BLaER1 treated with 17β-estradiol and CSF1 and Interleukin-3, amounts not matched to agents 10 nM and 100 nM (cell line): ENCODE measurements at regions not wholly inside any gene's neighbourhood (a gene's known extent, or its start where the extent isn't known, plus 50 kb on each side); places are given as distances from the start of the nearest gene placed in this dataset.
A peak's percentile ranks its signal among the peaks of the same experiment; 100 is the strongest.

ENCODE experiments used
- H3K27ac ChIP-seq, 11 experiments: shearing (Covaris generic); formaldehyde crosslinking; 2 replicates each; pipeline ENCODE4 v1.8.1; 2022
- H3K27me3 ChIP-seq, 11 experiments: shearing (Covaris generic); formaldehyde crosslinking; 2 replicates each; pipeline ENCODE4 v1.8.1; 2022
- H3K36me3 ChIP-seq, 11 experiments: shearing (Covaris generic); formaldehyde crosslinking; 2 replicates each; pipeline ENCODE4 v1.8.1; 2022
- H3K4me1 ChIP-seq, 10 experiments: shearing (Covaris generic); formaldehyde crosslinking; 2 replicates each; pipeline ENCODE4 v1.8.1; 2022
- H3K4me2 ChIP-seq, 11 experiments: shearing (Covaris generic); formaldehyde crosslinking; 2 replicates each; pipeline ENCODE4 v1.8.1; 2022
- H3K4me3 ChIP-seq, 10 experiments: shearing (Covaris generic); formaldehyde crosslinking; 2 replicates each; pipeline ENCODE4 v1.8.1; 2022
- H3K9ac ChIP-seq, 11 experiments: shearing (Covaris generic); formaldehyde crosslinking; 2 replicates each; pipeline ENCODE4 v1.8.1; 2022
- H3K9me3 ChIP-seq, 11 experiments: shearing (Covaris generic); formaldehyde crosslinking; replicated peaks in 1 of 11; 2 replicates each; pipeline ENCODE4 v1.8.1; 2022
- H4K20me1 ChIP-seq, 11 experiments: shearing (Covaris generic); formaldehyde crosslinking; 2 replicates each; pipeline ENCODE4 v1.8.1; 2022
- Cebpa-rat ChIP-seq, 11 experiments: shearing (Covaris generic); IDR thresholded peaks; 2 replicates each; pipeline ENCODE4 v1.8.1; 2022

GRCh38 chr6:133814238-133814637, 74.7 kb upstream of the TCF21 start:
- Histone ChIP-seq H3K36me3 (no peaks in the 10 kb centered on the region), H3K27ac (peak overlapping the region in 3 of 11 experiments; percentile 14 to 32 (median 24); a peak in 3 of 22 replicates), H3K9me3 (peaks cover 0 to 51% (median 5%) of the 10 kb centered on the region in 11 experiments; a peak in 6 of 22 replicates), H4K20me1 (no peaks in the 10 kb centered on the region), H3K27me3 (no peaks in the 10 kb centered on the region; a peak in 2 of 22 replicates), H3K4me1 (peaks cover 0 to 15% (median 9%) of the 10 kb centered on the region in 10 experiments; a peak in 10 of 20 replicates), H3K4me2 (peak overlapping the region in 8 of 11 experiments; percentile 4 to 54 (median 30); a peak in 11 of 22 replicates), H3K4me3 (no peak overlapping the region), H3K9ac (no peak overlapping the region)
- TF ChIP-seq Cebpa-rat (IDR thresholded peaks at IDR 0.05): no peak

GRCh38 chr6:133814797-133815196, 74.1 kb upstream of the TCF21 start:
- Histone ChIP-seq H3K9ac (no peak overlapping the region), H3K9me3 (peaks cover 0 to 51% (median 5%) of the 10 kb centered on the region in 11 experiments; a peak in 6 of 22 replicates), H3K36me3 (no peaks in the 10 kb centered on the region), H3K27me3 (no peaks in the 10 kb centered on the region; a peak in 1 of 22 replicates), H4K20me1 (no peaks in the 10 kb centered on the region), H3K4me2 (peak overlapping the region in 8 of 11 experiments; percentile 4 to 54 (median 30); a peak in 12 of 22 replicates), H3K4me1 (peaks cover 0 to 15% (median 9%) of the 10 kb centered on the region in 10 experiments; a peak in 10 of 20 replicates), H3K4me3 (no peak overlapping the region), H3K27ac (peak overlapping the region in 6 of 11 experiments; percentile 4 to 46 (median 40); a peak in 6 of 22 replicates)
- peak in 2 of 11 experiments; percentile 43 to 45; a peak in 5 of 22 replicates for TF ChIP-seq Cebpa-rat (IDR thresholded peaks at IDR 0.05)

- Histone ChIP-seq H3K4me3 (no peak overlapping the region), H3K27ac (peak overlapping the region in 6 of 11 experiments; percentile 4 to 46 (median 40); a peak in 7 of 22 replicates), H3K36me3 (no peaks in the 10 kb centered on the region)
Measured at GRCh38 chr6:133815313-133815712, 73.6 kb upstream of the TCF21 start.

GRCh38 chr6:133816171-133816570, 72.7 kb upstream of the TCF21 start:
- Histone ChIP-seq H3K4me3 (no peak overlapping the region), H4K20me1 (no peaks in the 10 kb centered on the region), H3K9ac (no peak overlapping the region), H3K36me3 (no peaks in the 10 kb centered on the region), H3K4me2 (no peak overlapping the region), H3K27ac (no peak overlapping the region), H3K9me3 (peaks cover 0 to 45% (median 5%) of the 10 kb centered on the region in 11 experiments; a peak in 6 of 22 replicates), H3K27me3 (no peaks in the 10 kb centered on the region; a peak in 1 of 22 replicates), H3K4me1 (peaks cover 0 to 15% (median 9%) of the 10 kb centered on the region in 10 experiments; a peak in 10 of 20 replicates)
- TF ChIP-seq Cebpa-rat (IDR thresholded peaks at IDR 0.05): no peak

More at GRCh38 chr6:133815313-133815712, 73.6 kb upstream of the TCF21 start:
- peak overlapping the region in 6 of 11 experiments; percentile 4 to 54 (median 34); a peak in 10 of 22 replicates for H3K4me2 ChIP-seq
- H4K20me1 ChIP-seq: no peaks in the 10 kb centered on the region
- H3K9ac ChIP-seq: no peak overlapping the region
- no peaks in the 10 kb centered on the region; a peak in 1 of 22 replicates for H3K27me3 ChIP-seq
- no peak for TF ChIP-seq Cebpa-rat (IDR thresholded peaks at IDR 0.05)
- peaks cover 0 to 51% (median 5%) of the 10 kb centered on the region in 11 experiments; a peak in 6 of 22 replicates for H3K9me3 ChIP-seq
- H3K4me1 ChIP-seq: peaks cover 0 to 15% (median 9%) of the 10 kb centered on the region in 10 experiments; a peak in 10 of 20 replicates

- Histone ChIP-seq H3K4me2 (no peak overlapping the region), H3K4me1 (peaks cover 0 to 15% (median 9%) of the 10 kb centered on the region in 10 experiments; a peak in 10 of 20 replicates), H3K27me3 (no peaks in the 10 kb centered on the region; a peak in 1 of 22 replicates), H3K9me3 (peaks cover 0 to 35% (median 5%) of the 10 kb centered on the region in 11 experiments; a peak in 5 of 22 replicates), H3K9ac (no peak overlapping the region), H4K20me1 (no peaks in the 10 kb centered on the region), H3K4me3 (no peak overlapping the region), H3K27ac (no peak overlapping the region), H3K36me3 (no peaks in the 10 kb centered on the region)
- TF ChIP-seq Cebpa-rat (IDR thresholded peaks at IDR 0.05): no peak
Measured at GRCh38 chr6:133817460-133818047, 71.4 kb upstream of the TCF21 start.

- H4K20me1 ChIP-seq: no peaks in the 10 kb centered on the region
- no peaks in the 10 kb centered on the region; a peak in 1 of 22 replicates for H3K27me3 ChIP-seq
- no peaks in the 10 kb centered on the region for H3K36me3 ChIP-seq
- no peak overlapping the region for H3K9ac ChIP-seq
- H3K9me3 ChIP-seq: peaks cover 0 to 28% (median 5%) of the 10 kb centered on the region in 11 experiments; a peak in 4 of 22 replicates
- no peak overlapping the region for H3K4me3 ChIP-seq
- no peak overlapping the region for H3K4me2 ChIP-seq
- H3K27ac ChIP-seq: no peak overlapping the region
- TF ChIP-seq Cebpa-rat (IDR thresholded peaks at IDR 0.05): no peak
- peaks cover 0 to 15% (median 9%) of the 10 kb centered on the region in 10 experiments; a peak in 10 of 20 replicates for H3K4me1 ChIP-seq
Measured at GRCh38 chr6:133818320-133818719, 70.6 kb upstream of the TCF21 start.

- no peak overlapping the region for H3K27ac ChIP-seq
- peaks cover 0 to 13% (median 5%) of the 10 kb centered on the region in 11 experiments; a peak in 3 of 22 replicates for H3K9me3 ChIP-seq
- no peak overlapping the region for H3K4me2 ChIP-seq
- H3K36me3 ChIP-seq: no peaks in the 10 kb centered on the region
- no peaks in the 10 kb centered on the region for H3K27me3 ChIP-seq
- no peak for TF ChIP-seq Cebpa-rat (IDR thresholded peaks at IDR 0.05)
- peaks cover 0 to 4% (median 1%) of the 10 kb centered on the region in 10 experiments; a peak in 8 of 20 replicates for H3K4me1 ChIP-seq
- H3K4me3 ChIP-seq: no peak overlapping the region
- no peaks in the 10 kb centered on the region for H4K20me1 ChIP-seq
- no peak overlapping the region for H3K9ac ChIP-seq
Measured at GRCh38 chr6:133820208-133820607, 68.7 kb upstream of the TCF21 start.

GRCh38 chr6:133827766-133828165, 61.1 kb upstream of the TCF21 start:
- no peak for TF ChIP-seq Cebpa-rat (IDR thresholded peaks at IDR 0.05)
- H4K20me1 ChIP-seq: no peaks in the 10 kb centered on the region
- no peaks in the 10 kb centered on the region for H3K4me1 ChIP-seq
- no peaks in the 10 kb centered on the region for H3K27me3 ChIP-seq
- H3K9ac ChIP-seq: no peak overlapping the region
- no peak overlapping the region for H3K27ac ChIP-seq
- peaks cover 0 to 5% (median 0%) of the 10 kb centered on the region in 11 experiments; a peak in 4 of 22 replicates for H3K9me3 ChIP-seq
- no peak overlapping the region for H3K4me2 ChIP-seq
- no peak overlapping the region for H3K4me3 ChIP-seq
- no peaks in the 10 kb centered on the region for H3K36me3 ChIP-seq

GRCh38 chr6:133833949-133834359, 55.0 kb upstream of the TCF21 start:
- H3K4me1 ChIP-seq: no peaks in the 10 kb centered on the region
- H3K27ac ChIP-seq: no peak overlapping the region
- H3K27me3 ChIP-seq: no peaks in the 10 kb centered on the region
- TF ChIP-seq Cebpa-rat (IDR thresholded peaks at IDR 0.05): no peak
- H3K4me3 ChIP-seq: no peak overlapping the region
- peaks cover 0 to 11% (median 5%) of the 10 kb centered on the region in 11 experiments; a peak in 2 of 22 replicates for H3K9me3 ChIP-seq
- no peaks in the 10 kb centered on the region for H3K36me3 ChIP-seq
- H3K9ac ChIP-seq: no peak overlapping the region
- no peak overlapping the region for H3K4me2 ChIP-seq
- H4K20me1 ChIP-seq: no peaks in the 10 kb centered on the region
